Nephron (organoid): ENCODE measurements at regions not wholly inside any gene's neighbourhood (a gene's known extent, or its start where the extent isn't known, plus 50 kb on each side); places are given as distances from the start of the nearest gene placed in this dataset.

ENCODE experiments used
- H3K27ac Mint-ChIP-seq, 3 experiments: 2 replicates each; pipeline ENCODE4 v1.8.0; 2020; ENCODE audit warnings: mixed read lengths in 3 of 3, mild to moderate bottlenecking in 2 of 3, moderate library complexity in 1 of 3
- H3K27me3 Mint-ChIP-seq: 2 replicates; pipeline ENCODE4 v1.8.0; 2021; ENCODE audit warnings: low read depth, mild to moderate bottlenecking, moderate library complexity, mixed read lengths
- H3K36me3 Mint-ChIP-seq: 2 replicates; pipeline ENCODE4 v1.8.0; 2020; ENCODE audit warnings: low read depth, mixed read lengths
- H3K4me1 Mint-ChIP-seq: 2 replicates; pipeline ENCODE4 v1.8.0; 2020; ENCODE audit warnings: mixed read lengths
- H3K4me3 Mint-ChIP-seq, 3 experiments: 2 replicates each; pipeline ENCODE4 v1.8.0; 2020; ENCODE audit warnings: mild to moderate bottlenecking in 3 of 3, mixed read lengths in 3 of 3, moderate library complexity in 2 of 3
- H3K9me3 Mint-ChIP-seq: 2 replicates; pipeline ENCODE4 v1.8.0; 2020; ENCODE audit warnings: mixed read lengths
- CTCF ChIP-seq, 3 experiments: fragments of 200-600 bp; sonication (generic); IDR thresholded peaks; one replicate each; pipeline ENCODE4 v1.5.0; 2021; ENCODE audit warnings: antibody characterized with exemption in 3 of 3; ENCODE audit not compliant: unreplicated experiment in 3 of 3

- no peak for TF ChIP-seq CTCF (IDR thresholded peaks at IDR 0.05; ENCODE audit: unreplicated experiment in 3 of 3)
- no peaks in the 10 kb centered on the region for H3K36me3 Mint-ChIP-seq
- no peaks in the 10 kb centered on the region for H3K27me3 Mint-ChIP-seq
- no peak overlapping the region for H3K4me3 Mint-ChIP-seq
- H3K27ac Mint-ChIP-seq, result no peak overlapping the region
- H3K4me1 Mint-ChIP-seq, result no peaks in the 10 kb centered on the region
- no peaks in the 10 kb centered on the region for H3K9me3 Mint-ChIP-seq
These were observed 663.7 kb upstream of the LRATD1 start for GRCh38 chr2:13968811-13969210.

- Mint-ChIP-seq H3K27me3 (no peaks in the 10 kb centered on the region), H3K9me3 (peaks cover 9% of the 10 kb centered on the region), H3K4me1 (no peaks in the 10 kb centered on the region), H3K36me3 (no peaks in the 10 kb centered on the region), H3K4me3 (no peak overlapping the region), H3K27ac (no peak overlapping the region)
- no peak for TF ChIP-seq CTCF (IDR thresholded peaks at IDR 0.05; ENCODE audit: unreplicated experiment in 3 of 3)
These were observed 646.3 kb upstream of the LRATD1 start for GRCh38 chr2:13986119-13986720.

- H3K36me3 Mint-ChIP-seq, result no peaks in the 10 kb centered on the region
- peaks cover 4% of the 10 kb centered on the region for H3K27me3 Mint-ChIP-seq
- H3K4me3 Mint-ChIP-seq, result no peak overlapping the region
- no peaks in the 10 kb centered on the region for H3K4me1 Mint-ChIP-seq
- no peak overlapping the region for H3K27ac Mint-ChIP-seq
- H3K9me3 Mint-ChIP-seq, result peaks cover 28% of the 10 kb centered on the region
- TF ChIP-seq CTCF (IDR thresholded peaks at IDR 0.05; ENCODE audit: unreplicated experiment in 3 of 3), result no peak
These were observed 636.0 kb upstream of the LRATD1 start for GRCh38 chr2:13996527-13996926.

- no peak for TF ChIP-seq CTCF (IDR thresholded peaks at IDR 0.05; ENCODE audit: unreplicated experiment in 3 of 3)
- Mint-ChIP-seq H3K4me3 (no peak overlapping the region), H3K9me3 (peaks cover 12% of the 10 kb centered on the region), H3K36me3 (no peaks in the 10 kb centered on the region), H3K27me3 (no peaks in the 10 kb centered on the region), H3K4me1 (peaks cover 6% of the 10 kb centered on the region), H3K27ac (peak overlapping the region in 1 of 3 experiments; percentile 23)
These were observed 621.3 kb upstream of the LRATD1 start for GRCh38 chr2:14011190-14011589.

DNA sequence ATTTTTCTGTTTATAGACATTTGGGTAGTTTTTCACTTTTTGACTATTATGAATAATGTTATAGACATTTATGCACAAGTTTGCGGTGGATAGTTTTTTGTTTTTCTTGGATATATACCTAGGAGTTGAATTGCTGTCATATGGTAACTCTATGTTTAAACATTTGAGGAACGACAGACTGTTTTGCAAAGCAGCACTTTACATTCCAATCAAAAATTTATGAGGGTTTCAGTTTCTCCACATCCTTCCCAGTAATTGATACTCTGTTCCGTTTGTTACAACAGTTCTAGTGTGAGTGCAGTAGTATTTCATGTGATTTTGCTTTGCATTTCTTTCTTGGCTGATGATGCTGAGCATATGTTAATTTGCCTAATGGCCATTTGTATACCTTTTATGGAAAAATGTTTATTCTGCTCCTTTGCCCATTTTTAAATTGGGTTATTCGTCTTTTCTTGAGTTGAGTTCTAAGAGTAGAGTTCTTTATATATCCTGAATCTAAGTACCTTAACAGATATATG, 617.3 kb upstream of the LRATD1 start:
- Mint-ChIP-seq H3K9me3 (peaks cover 2% of the 10 kb centered on the region), H3K4me3 (no peak overlapping the region), H3K4me1 (peaks cover 12% of the 10 kb centered on the region), H3K27ac (no peak overlapping the region), H3K36me3 (no peaks in the 10 kb centered on the region), H3K27me3 (no peaks in the 10 kb centered on the region)
- no peak for TF ChIP-seq CTCF (IDR thresholded peaks at IDR 0.05; ENCODE audit: unreplicated experiment in 3 of 3)

DNA sequence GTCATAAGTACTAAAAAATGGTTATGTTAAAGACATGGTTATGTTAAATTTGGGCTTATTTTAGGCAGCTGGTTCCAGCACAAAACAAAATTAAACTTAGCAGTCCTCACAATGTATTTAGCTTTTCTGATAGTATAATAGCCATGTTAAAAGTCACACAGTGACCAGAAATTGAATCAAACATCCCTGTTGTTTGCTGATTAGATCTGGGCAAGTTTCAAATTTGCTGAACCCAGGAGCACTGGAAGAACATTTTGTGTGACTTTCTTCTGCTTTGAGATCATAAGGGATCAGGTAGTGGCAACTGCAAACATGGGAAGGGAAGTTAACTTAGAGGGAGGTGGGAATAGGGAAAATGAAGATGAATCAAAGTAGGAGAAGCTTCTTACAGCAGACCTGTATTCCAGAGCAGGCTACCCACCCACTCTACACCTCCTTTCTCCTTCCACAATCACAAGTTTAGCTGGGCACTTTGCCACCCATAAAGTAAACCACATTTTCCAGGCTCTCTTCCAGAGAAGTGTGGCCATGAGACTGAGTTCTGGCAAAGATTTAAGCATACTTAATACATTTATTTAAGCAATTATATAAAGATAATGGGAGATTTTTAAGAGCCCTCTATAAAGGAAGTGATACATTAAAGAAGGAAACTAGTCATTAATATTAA, 616.1 kb upstream of the LRATD1 start:
- TF ChIP-seq CTCF (IDR thresholded peaks at IDR 0.05; ENCODE audit: unreplicated experiment in 3 of 3), result no peak
- Mint-ChIP-seq H3K4me3 (no peak overlapping the region), H3K9me3 (no peaks in the 10 kb centered on the region), H3K27me3 (no peaks in the 10 kb centered on the region), H3K36me3 (no peaks in the 10 kb centered on the region), H3K27ac (no peak overlapping the region), H3K4me1 (peaks cover 12% of the 10 kb centered on the region)
